Tibial artery (tissue), 4 donors: ENCODE measurements at regions not wholly inside any gene's neighbourhood (a gene's known extent, or its start where the extent isn't known, plus 50 kb on each side); places are given as distances from the start of the nearest gene placed in this dataset.

Experiments
- DNase-seq, 2 donors: peaks; one replicate each; pipeline ENCODE4 v3.0.0-alpha.2; 2019
- H3K27ac ChIP-seq, 2 donors: fragments of 200-600 bp; sonication (generic) in 1 of 2; 1 replicate in 1 of 2; 2 replicates in 1 of 2; pipeline ENCODE4 v1.5.1; 2018 to 2019; ENCODE audit warnings: mild to moderate bottlenecking in 1 of 2
- H3K27me3 ChIP-seq, 2 donors: fragments of 200-600 bp; sonication (generic) in 1 of 2; one replicate each; pipeline versions ENCODE4 v1.5.1 to v1.6.0; 2016 to 2019
- H3K36me3 ChIP-seq, 3 donors: fragments of 200-600 bp; sonication (generic) in 2 of 3; one replicate each; pipeline ENCODE4 v1.5.1; 2016 to 2019; ENCODE audit warnings: mild to moderate bottlenecking in 2 of 3
- H3K4me1 ChIP-seq, 4 donors: fragments of 200-600 bp; sonication (generic) in 2 of 4; 1 replicate in 3 of 4; 2 replicates in 1 of 4; pipeline ENCODE4 v1.5.1; 2016 to 2019
- H3K4me3 ChIP-seq, 2 donors: fragments of 200-600 bp; sonication (generic) in 1 of 2; 1 replicate in 1 of 2; 2 replicates in 1 of 2; pipeline ENCODE4 v1.5.1; 2018 to 2019; ENCODE audit warnings: mild to moderate bottlenecking in 2 of 2
- H3K9me3 ChIP-seq, 3 donors: fragments of 200-600 bp; sonication (generic) in 1 of 3; one replicate each; pipeline ENCODE4 v1.5.1; 2016 to 2019
- intact Hi-C: fragments of 100-400 bp; cut with DNase I; formaldehyde crosslinking; loops from one replicate; pipeline ENCODE4 v1.15.0; 2023; ENCODE audit warnings: low total_unique reads
- TF ChIP-seq, protein P1 (sequence below), 2 experiments: fragments of 200-600 bp in 1 of 2; fragments of 450-650 bp in 1 of 2; IDR thresholded peaks; one replicate each; pipeline ENCODE4 v1.5.1; 2017 to 2019; ENCODE audit warnings: antibody characterized with exemption in 2 of 2, mild to moderate bottlenecking in 1 of 2, moderate library complexity in 1 of 2

GRCh38 chr20:12159261-12159660 lies 241.6 kb downstream of the BTBD3 start:
- no peaks in the 10 kb centered on the region for H3K36me3 ChIP-seq
- H3K4me1 ChIP-seq: no peaks in the 10 kb centered on the region
- no peaks in the 10 kb centered on the region for H3K9me3 ChIP-seq
- no peaks in the 10 kb centered on the region for H3K27me3 ChIP-seq
- TF ChIP-seq, protein P1, sequence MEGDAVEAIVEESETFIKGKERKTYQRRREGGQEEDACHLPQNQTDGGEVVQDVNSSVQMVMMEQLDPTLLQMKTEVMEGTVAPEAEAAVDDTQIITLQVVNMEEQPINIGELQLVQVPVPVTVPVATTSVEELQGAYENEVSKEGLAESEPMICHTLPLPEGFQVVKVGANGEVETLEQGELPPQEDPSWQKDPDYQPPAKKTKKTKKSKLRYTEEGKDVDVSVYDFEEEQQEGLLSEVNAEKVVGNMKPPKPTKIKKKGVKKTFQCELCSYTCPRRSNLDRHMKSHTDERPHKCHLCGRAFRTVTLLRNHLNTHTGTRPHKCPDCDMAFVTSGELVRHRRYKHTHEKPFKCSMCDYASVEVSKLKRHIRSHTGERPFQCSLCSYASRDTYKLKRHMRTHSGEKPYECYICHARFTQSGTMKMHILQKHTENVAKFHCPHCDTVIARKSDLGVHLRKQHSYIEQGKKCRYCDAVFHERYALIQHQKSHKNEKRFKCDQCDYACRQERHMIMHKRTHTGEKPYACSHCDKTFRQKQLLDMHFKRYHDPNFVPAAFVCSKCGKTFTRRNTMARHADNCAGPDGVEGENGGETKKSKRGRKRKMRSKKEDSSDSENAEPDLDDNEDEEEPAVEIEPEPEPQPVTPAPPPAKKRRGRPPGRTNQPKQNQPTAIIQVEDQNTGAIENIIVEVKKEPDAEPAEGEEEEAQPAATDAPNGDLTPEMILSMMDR (IDR thresholded peaks at IDR 0.05): no peak
- no peak for DNase-seq
- no peak overlapping the region for H3K4me3 ChIP-seq
- intact Hi-C loops: no loop called here
- no peak overlapping the region for H3K27ac ChIP-seq

DNA sequence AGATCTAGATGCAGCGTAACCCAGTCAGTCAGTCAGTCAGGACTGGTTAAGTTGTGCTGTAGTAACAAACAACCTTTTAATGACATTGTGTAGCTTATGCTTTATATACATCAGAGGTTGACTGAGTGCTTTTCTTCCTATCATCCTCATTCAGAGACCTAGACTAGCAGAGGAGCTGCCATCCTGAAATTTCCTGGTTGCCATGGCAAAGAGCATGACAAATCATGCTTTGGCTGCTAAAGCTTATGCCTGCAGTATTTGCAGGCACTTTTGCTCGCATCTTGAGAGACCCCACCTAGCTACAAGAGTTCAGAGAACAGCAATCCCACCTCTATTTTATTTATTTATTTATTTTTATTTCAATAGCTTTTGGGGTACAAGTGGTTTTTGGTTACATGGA lies 244.0 kb downstream of the BTBD3 start:
- intact Hi-C loops: no loop called here
- H3K36me3 ChIP-seq: no peaks in the 10 kb centered on the region
- no peaks in the 10 kb centered on the region for H3K27me3 ChIP-seq
- no peak for DNase-seq
- no peaks in the 10 kb centered on the region for H3K4me1 ChIP-seq
- TF ChIP-seq, protein P1 (IDR thresholded peaks at IDR 0.05): no peak
- H3K27ac ChIP-seq: no peak overlapping the region
- no peaks in the 10 kb centered on the region for H3K9me3 ChIP-seq
- no peak overlapping the region for H3K4me3 ChIP-seq

GRCh38 chr20:12166053-12166717 lies 248.5 kb downstream of the BTBD3 start:
- TF ChIP-seq, protein P1 (IDR thresholded peaks at IDR 0.05): no peak
- Histone ChIP-seq H3K27ac (no peak overlapping the region), H3K27me3 (no peaks in the 10 kb centered on the region), H3K4me3 (no peak overlapping the region), H3K9me3 (peaks cover 0 to 13% (median 0%) of the 10 kb centered on the region in 3 donors), H3K36me3 (no peaks in the 10 kb centered on the region), H3K4me1 (no peaks in the 10 kb centered on the region)
- no peak for DNase-seq
- intact Hi-C loops: no loop called here

DNA sequence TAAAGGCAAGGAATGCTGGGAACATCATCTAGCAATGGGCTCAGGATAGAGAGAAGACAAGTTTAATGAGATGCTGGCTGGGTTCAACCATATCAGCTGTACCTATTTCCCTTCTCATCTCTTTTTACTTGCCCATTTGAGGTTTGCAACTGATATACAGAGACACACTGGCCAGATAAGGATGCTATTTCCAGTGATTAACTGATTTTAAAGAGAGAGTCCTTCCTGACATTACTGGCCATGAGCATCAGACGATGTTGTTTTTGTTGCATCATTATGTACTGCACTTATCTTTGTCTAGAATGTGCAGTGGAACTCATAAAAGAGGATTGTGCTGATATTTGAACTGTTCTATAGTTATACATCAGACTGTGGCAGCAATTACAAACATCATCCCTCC lies 252.7 kb downstream of the BTBD3 start:
- intact Hi-C loops: no loop called here

GRCh38 chr20:12171923-12172524 lies 254.3 kb downstream of the BTBD3 start:
- H3K27ac ChIP-seq: no peak overlapping the region
- H3K4me1 ChIP-seq: no peaks in the 10 kb centered on the region
- H3K4me3 ChIP-seq: no peak overlapping the region
- peaks cover 0 to 13% (median 0%) of the 10 kb centered on the region in 3 donors for H3K9me3 ChIP-seq
- TF ChIP-seq, protein P1 (IDR thresholded peaks at IDR 0.05): no peak
- H3K36me3 ChIP-seq: no peaks in the 10 kb centered on the region
- no peaks in the 10 kb centered on the region for H3K27me3 ChIP-seq
- DNase-seq: no peak
- intact Hi-C loops: no loop called here

More for the DNA sequence above, 252.7 kb downstream of the BTBD3 start:
- Histone ChIP-seq H3K27ac (no peak overlapping the region), H3K4me3 (no peak overlapping the region), H3K36me3 (no peaks in the 10 kb centered on the region), H3K9me3 (peaks cover 0 to 13% (median 0%) of the 10 kb centered on the region in 3 donors), H3K4me1 (no peaks in the 10 kb centered on the region), H3K27me3 (no peaks in the 10 kb centered on the region)
- DNase-seq: no peak
- TF ChIP-seq, protein P1 (IDR thresholded peaks at IDR 0.05): no peak
